ENCODE measurements at regions not wholly inside any gene's neighbourhood (a gene's known extent, or its start where the extent isn't known, plus 50 kb on each side); places are given as distances from the start of the nearest gene placed in this dataset.

DNA sequence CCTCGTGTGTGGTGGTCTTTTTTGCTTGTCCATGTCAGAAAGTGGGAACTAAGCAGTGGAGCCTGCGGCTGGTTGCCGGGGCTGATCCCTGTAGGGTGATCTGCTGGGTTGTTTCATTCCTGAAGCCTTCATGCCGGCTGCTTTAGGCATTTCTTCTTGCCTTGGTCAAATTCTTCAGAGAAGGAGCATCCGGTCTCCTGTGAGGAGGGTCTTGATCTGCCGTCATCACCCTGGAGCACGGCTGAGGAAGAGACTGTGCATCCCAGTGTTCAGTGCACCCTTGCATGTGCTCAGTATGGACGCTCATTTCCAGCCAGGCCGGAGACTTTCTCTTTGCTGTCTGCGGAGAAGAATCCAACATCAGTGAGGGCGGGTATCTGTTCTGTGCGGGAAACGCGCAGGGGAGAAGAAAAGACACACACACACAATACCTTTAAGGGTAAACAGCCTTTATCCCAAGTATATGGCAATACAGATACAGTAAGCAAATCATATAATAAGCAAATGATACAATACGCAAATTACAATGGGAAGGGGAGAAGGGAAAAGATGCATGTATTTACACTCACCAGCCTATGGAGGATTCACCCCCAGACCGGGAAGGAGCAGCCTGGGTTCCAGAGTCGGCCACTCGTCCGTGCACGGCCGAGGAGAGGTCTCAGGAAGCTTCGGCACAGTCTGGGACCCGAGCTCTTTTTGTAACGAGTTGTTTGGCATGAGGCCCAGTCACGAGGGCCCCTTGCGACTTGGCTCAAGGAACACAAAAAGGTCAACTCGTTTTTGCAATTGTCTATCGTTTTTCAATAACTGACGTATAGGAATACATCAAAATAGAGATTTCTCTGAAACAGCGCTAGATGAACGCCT, 1366.8 kb upstream of the TMEM132C start (continued):
- no peak for TF ChIP-seq DPF2 (IDR thresholded peaks at IDR 0.05)
- TF ChIP-seq KDM1A (IDR thresholded peaks at IDR 0.05; ENCODE audit: borderline replicate concordance) = no peak
- TF ChIP-seq, protein P1, sequence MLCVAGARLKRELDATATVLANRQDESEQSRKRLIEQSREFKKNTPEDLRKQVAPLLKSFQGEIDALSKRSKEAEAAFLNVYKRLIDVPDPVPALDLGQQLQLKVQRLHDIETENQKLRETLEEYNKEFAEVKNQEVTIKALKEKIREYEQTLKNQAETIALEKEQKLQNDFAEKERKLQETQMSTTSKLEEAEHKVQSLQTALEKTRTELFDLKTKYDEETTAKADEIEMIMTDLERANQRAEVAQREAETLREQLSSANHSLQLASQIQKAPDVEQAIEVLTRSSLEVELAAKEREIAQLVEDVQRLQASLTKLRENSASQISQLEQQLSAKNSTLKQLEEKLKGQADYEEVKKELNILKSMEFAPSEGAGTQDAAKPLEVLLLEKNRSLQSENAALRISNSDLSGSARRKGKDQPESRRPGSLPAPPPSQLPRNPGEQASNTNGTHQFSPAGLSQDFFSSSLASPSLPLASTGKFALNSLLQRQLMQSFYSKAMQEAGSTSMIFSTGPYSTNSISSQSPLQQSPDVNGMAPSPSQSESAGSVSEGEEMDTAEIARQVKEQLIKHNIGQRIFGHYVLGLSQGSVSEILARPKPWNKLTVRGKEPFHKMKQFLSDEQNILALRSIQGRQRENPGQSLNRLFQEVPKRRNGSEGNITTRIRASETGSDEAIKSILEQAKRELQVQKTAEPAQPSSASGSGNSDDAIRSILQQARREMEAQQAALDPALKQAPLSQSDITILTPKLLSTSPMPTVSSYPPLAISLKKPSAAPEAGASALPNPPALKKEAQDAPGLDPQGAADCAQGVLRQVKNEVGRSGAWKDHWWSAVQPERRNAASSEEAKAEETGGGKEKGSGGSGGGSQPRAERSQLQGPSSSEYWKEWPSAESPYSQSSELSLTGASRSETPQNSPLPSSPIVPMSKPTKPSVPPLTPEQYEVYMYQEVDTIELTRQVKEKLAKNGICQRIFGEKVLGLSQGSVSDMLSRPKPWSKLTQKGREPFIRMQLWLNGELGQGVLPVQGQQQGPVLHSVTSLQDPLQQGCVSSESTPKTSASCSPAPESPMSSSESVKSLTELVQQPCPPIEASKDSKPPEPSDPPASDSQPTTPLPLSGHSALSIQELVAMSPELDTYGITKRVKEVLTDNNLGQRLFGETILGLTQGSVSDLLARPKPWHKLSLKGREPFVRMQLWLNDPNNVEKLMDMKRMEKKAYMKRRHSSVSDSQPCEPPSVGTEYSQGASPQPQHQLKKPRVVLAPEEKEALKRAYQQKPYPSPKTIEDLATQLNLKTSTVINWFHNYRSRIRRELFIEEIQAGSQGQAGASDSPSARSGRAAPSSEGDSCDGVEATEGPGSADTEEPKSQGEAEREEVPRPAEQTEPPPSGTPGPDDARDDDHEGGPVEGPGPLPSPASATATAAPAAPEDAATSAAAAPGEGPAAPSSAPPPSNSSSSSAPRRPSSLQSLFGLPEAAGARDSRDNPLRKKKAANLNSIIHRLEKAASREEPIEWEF (IDR thresholded peaks at IDR 0.05; ENCODE audit: insufficient replicate concordance, low read depth, low read length) = no peak
- no peak for TF ChIP-seq STAT3 (IDR thresholded peaks at IDR 0.05; ENCODE audit: low read depth, low read length)
- TF ChIP-seq FOXM1 (IDR thresholded peaks at IDR 0.05; ENCODE audit: low read depth, low read length) = no peak
- TF ChIP-seq WRNIP1 (IDR thresholded peaks at IDR 0.05; ENCODE audit: borderline replicate concordance, low read depth, low read length) = no peak
